ENCODE measurements at regions not wholly inside any gene's neighbourhood (a gene's known extent, or its start where the extent isn't known, plus 50 kb on each side); places are given as distances from the start of the nearest gene placed in this dataset.

DNA sequence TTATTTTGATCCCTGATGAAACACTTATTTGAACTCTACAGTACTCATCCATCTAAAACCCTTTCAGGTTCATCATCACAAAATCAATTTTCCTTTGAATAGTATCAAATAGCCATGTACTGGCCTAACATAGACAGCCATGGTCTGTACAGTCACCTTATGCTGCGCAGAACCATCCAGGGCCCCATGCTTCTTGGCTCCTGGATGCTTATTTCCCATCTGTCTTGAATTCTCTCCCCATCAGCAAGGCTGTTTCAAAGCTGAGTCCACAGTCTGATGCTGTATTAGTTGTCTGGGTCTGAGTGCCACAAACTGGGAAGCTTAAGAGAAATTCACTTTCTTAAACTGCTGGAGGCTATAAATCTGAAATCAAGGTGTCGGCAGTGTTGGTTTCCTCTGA lies 290.2 kb downstream of the OSR1 start:
- intact Hi-C loops (cut with DNase I), result no loop called here
- no peak for DNase-seq

- intact Hi-C loops (cut with DNase I), result no loop called here
- no peak for DNase-seq
Observed at GRCh38 chr2:19062370-19062769, 296.1 kb downstream of the OSR1 start.

DNA sequence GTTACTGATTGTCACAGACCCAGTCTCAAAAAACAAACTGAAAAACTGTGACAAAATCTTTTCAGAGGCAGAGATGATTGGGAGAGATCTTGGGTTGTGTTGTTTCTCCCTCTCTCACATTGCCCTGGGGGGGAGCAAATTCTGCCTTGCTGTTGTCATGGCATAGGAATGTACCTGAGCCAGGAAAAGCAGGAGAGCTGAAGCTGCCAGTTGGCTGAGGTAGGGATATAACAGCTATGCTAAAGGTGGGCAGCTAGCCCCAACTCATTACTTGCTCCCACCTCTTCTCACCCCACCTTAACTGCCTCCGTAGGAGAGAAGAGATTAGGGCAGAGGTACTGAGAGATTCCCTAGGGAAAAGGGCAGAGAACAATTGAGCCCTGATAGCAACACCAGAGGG lies 299.3 kb downstream of the OSR1 start:
- no peak for DNase-seq
- intact Hi-C loops (cut with DNase I), result no loop called here

GRCh38 chr2:19051203-19051831 lies 307.1 kb downstream of the OSR1 start:
- intact Hi-C loops (cut with DNase I), result no loop called here

DNA sequence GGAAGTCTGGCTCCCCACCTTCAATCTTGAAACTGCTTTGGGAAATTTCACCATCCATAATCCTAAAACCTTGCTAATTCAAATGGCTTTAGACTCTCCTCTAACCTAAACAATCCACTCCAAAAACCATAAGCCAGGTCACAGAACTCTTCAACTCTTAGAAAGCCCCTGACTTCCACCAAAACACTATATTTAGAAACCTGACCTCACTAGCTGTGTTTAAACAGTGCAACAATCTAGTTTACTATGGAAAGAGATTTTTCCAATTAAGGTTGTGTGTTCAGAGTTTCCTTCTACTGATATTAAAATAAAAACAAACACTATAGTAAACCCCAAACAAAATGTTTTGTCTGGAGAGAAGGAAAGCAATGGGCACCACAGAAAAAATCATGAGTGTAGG lies 308.1 kb downstream of the OSR1 start:
- intact Hi-C loops (cut with DNase I), result no loop called here
- DNase-seq, result no peak

More at GRCh38 chr2:19051203-19051831, 307.1 kb downstream of the OSR1 start:
- DNase-seq, result no peak

GRCh38 chr2:19048593-19049266 lies 309.7 kb downstream of the OSR1 start:
- DNase-seq, result no peak
- intact Hi-C loops (cut with DNase I), result no loop called here

GRCh38 chr2:19046986-19047780 lies 311.2 kb downstream of the OSR1 start:
- intact Hi-C loops (cut with DNase I), result no loop called here
- DNase-seq, result no peak

- DNase-seq, result no peak
- intact Hi-C loops (cut with DNase I), result no loop called here
Observed at GRCh38 chr2:19045151-19045550, 313.3 kb downstream of the OSR1 start.

DNA sequence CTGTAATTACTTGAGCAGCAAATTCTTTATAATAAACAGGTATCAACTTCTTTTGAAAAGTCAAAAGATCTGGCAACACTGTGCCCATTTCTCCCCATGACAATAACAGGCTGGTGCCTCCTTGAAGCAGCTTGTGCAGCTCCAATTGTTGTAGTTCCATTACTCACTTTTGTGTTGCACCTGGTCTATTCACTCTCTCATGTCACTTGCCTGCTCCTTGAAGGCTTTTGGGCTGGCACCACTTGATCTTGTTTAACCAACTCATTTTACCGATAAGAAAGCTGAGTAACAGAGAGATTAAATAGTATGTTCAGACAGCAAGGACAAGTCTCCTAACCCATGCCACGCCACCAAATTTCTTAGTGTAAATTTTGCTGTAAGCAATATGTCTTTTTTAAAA lies 314.5 kb downstream of the OSR1 start:
- DNase-seq, result no peak
- intact Hi-C loops (cut with DNase I), result no loop called here

DNA sequence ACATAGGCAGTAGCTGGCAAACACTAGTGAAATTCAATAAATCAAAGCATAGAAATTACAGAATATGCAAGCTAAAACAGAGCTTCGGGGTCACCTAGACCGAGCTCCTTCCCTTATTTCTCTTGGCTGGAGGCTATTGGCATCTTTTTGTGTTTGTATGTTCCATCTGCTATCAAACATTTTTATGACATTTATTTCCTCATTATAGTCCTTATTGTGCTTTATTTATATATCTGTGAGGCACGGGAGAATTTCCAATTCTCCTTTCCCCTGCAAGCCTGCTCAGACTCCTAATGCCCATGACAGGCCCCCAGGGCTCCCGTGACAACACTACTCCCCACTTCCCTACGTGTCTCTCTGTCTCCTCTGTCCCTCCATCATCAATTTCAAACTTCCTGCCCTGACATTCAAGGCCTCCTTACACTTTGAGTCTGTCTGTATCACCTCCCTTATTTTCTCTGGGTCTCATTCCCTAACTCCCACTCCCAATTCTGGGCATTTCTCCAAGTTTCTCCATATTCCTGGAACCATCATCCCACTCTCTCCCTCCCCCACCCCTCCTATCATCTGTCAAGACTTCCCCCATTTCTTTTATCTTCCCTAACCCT lies 316.9 kb downstream of the OSR1 start:
- intact Hi-C loops (cut with DNase I), result no loop called here
- no peak for DNase-seq

- intact Hi-C loops (cut with DNase I), result no loop called here
- DNase-seq, result no peak
Observed at GRCh38 chr2:19038071-19039015, 320.1 kb downstream of the OSR1 start.

GRCh38 chr2:19036091-19036490 lies 322.3 kb downstream of the OSR1 start:
- no peak for DNase-seq
- intact Hi-C loops (cut with DNase I), result no loop called here

- intact Hi-C loops (cut with DNase I), result no loop called here
Observed at GRCh38 chr2:19035238-19035637, 323.2 kb downstream of the OSR1 start.

GRCh38 chr2:19033240-19033639 lies 325.2 kb downstream of the OSR1 start:
- intact Hi-C loops (cut with DNase I), result no loop called here
- DNase-seq, result no peak

More at GRCh38 chr2:19035238-19035637, 323.2 kb downstream of the OSR1 start:
- no peak for DNase-seq

DNA sequence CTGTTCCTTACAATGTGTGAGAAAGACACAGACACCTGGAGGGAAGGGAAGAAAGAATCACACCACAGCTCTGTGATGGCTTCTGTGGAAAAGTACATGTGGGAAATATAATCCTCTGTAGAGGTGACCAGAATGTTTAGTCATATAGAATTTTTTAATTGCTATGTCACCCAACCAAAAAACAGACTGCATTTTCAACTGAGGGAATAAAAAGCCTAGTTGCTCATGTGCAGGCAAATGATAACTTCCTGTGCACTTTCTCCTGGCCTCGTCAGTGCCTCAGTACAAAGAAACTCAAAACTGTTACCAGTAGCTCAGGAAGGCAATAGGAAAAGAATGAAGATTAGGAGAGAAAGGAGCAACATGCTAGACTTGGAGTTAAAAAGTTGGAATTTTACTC lies 326.8 kb downstream of the OSR1 start:
- intact Hi-C loops (cut with DNase I), result no loop called here

GRCh38 chr2:19029655-19030054 lies 328.8 kb downstream of the OSR1 start:
- intact Hi-C loops (cut with DNase I), result no loop called here

More for the DNA sequence above, 326.8 kb downstream of the OSR1 start:
- no peak for DNase-seq

DNA sequence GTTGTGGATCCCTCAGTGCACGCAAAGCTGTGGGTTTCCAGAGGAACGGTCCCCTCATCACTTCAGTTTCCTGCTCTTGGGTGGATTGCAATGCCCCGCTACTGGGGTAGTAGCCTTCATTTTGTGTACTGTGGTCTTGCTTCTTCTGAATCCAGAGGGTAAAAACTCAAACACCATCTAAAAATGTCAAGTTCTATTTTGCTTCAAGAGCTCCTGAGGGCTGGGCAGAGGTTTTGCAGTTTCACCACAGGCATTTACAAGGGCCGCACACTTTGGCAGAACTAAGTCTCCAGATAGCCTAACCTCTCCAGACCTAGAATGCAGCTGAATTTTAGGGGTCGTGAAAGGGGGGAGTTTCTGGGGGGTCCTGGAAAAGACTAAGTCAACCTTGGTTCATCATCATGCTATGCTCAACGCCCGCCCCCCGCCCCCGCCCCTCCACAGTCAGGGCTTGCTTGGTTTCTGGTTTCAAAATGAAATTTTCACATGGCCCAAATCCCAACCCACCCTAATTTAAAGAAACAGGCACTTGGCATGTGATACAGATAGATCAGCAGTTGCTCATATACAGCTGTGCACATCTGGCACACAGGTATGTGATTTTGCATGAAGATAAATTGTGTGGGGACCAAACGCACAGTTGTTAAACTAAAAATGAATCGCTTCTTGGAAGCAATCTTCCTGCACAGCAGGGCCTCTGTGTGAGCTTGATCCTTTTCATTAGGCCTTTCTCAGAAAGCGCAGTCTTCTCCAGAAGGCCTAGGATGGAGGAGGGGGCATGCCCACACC lies 329.6 kb downstream of the OSR1 start:
- no peak for DNase-seq
- intact Hi-C loops (cut with DNase I), result no loop called here

More at GRCh38 chr2:19029655-19030054, 328.8 kb downstream of the OSR1 start:
- no peak for DNase-seq

GRCh38 chr2:19027626-19028025 lies 330.8 kb downstream of the OSR1 start:
- no peak for DNase-seq

More at GRCh38 chr2:19027626-19028025, 330.8 kb downstream of the OSR1 start:
- intact Hi-C loops (cut with DNase I), result no loop called here
